ENCODE measurements at regions not wholly inside any gene's neighbourhood (a gene's known extent, or its start where the extent isn't known, plus 50 kb on each side); places are given as distances from the start of the nearest gene placed in this dataset.

GRCh38 chr11:15591112-15591537 lies 476.4 kb downstream of the INSC start:
- TF ChIP-seq CTCF (IDR thresholded peaks at IDR 0.05; ENCODE audit: borderline replicate concordance, extremely low read depth, low read length, poor library complexity, severe bottlenecking) (no peak), EZH2 (IDR thresholded peaks at IDR 0.05; ENCODE audit: borderline replicate concordance, low read depth, low read length, severe bottlenecking) (no peak)
